HG03280 (cell line): ENCODE measurements at regions not wholly inside any gene's neighbourhood (a gene's known extent, or its start where the extent isn't known, plus 50 kb on each side); places are given as distances from the start of the nearest gene placed in this dataset.

Experiments
- ATAC-seq: cut with Tn5 transposase; IDR thresholded peaks from one replicate; pipeline ENCODE4 v1.9.1; 2021; ENCODE audit warnings: mild to moderate bottlenecking, moderate library complexity; ENCODE audit not compliant: unreplicated experiment

DNA sequence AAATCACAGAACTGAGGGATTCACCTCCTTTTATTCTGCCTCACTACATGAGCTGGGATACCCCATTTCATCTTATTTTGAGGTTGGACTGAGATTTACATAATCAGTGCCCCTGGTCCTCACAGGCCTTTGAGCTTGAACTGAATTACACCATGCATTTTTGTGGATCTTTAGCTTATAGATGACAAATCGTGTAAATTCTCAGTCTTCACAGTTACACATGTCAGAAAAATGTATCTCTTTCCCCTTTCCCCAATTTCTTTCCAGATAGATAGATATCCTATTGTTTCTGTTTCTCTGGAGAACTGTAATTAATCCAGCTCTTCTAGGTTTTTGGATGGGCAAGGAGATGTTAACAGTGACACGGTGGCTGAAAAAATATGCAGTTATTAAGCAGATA, 1778.9 kb upstream of the SEL1L start:
- no peak for ATAC-seq

GRCh38 chr14:83314764-83315163, 1781.1 kb upstream of the SEL1L start:
- ATAC-seq, result no peak

- ATAC-seq, result no peak
Measured at GRCh38 chr14:83316356-83316755, 1782.7 kb upstream of the SEL1L start.

- ATAC-seq, result no peak
Measured at GRCh38 chr14:83320837-83321236, 1787.2 kb upstream of the SEL1L start.

- ATAC-seq, result no peak
Measured at GRCh38 chr14:83331513-83331912, 1797.9 kb upstream of the SEL1L start.

DNA sequence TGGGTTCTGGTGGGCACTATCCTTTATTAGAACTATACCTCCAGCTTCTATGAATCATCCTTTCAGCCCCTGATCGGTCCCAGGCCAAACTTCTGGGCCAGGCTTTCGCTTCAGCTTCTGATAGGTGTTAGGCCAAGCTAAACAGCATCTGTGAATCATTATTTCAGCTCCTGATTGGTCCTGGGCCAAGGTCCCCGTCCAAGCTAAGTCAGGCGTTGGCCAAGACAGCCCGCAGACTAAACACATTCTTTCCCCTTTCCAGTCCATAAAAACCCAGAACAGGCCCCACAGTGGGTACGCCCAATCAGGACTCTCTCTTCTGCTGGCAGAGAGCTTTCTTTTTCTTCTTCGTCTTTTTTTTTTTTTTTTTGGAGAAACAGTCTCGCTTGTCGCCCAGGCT, 1808.9 kb upstream of the SEL1L start:
- no peak for ATAC-seq

GRCh38 chr14:83347874-83348273, 1814.2 kb upstream of the SEL1L start:
- no peak for ATAC-seq

DNA sequence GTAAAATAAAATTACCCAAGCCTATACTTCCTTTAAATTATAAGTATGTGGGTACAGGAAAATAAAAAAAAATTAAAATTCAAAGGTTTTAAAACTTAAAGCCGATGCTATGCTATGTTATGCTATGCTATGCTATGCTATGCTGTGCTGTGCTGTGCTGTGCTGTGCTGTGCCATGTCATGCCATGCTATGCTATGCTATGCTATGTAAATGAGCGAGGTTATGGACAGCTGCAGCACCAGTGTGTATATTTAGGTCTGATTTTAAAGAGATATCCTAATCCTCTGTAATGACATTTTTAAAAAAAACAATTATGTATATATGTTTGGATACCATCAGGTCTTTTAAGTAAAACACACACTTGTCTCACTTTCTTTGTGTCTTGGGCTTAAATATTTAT, 1822.0 kb upstream of the SEL1L start:
- ATAC-seq, result no peak

DNA sequence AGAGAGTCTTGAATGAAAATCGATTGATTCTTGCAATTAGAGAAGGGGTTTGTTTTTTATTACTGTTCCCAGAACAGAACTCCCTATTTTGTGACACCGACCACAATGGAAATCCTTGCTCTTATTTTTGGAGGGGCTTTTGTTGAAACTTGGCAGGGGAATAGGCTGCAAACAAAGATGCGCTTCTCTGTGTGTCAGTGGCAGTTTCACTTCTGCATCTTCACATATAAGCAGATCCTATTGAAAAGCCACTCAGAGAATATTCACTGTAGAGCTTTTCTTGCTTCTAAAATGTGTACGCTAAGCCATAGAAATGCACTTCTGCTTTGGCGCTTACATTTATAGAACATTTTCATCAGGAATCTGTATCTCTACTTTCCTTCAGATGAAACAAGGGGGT, 1822.4 kb upstream of the SEL1L start:
- no peak for ATAC-seq

DNA sequence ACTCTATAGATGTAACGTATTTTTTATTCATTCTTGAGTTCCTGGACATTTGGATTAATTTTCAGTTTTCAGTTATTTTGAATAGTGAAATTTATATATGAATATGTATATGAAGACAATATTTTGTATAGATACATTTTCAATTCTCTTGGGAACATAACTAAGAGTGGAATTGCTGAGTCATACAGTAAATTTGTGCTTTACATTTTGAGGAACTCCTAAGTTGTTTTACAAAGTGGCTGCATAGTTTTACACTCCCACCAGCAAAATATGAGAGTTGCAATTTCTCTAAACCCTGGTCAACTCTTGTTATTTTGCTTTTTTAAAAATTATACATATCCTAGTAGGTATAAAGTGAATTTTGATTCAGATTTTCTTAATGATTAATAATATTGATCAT, 1838.6 kb upstream of the SEL1L start:
- no peak for ATAC-seq

GRCh38 chr14:83379436-83379835, 1845.8 kb upstream of the SEL1L start:
- ATAC-seq, result no peak

DNA sequence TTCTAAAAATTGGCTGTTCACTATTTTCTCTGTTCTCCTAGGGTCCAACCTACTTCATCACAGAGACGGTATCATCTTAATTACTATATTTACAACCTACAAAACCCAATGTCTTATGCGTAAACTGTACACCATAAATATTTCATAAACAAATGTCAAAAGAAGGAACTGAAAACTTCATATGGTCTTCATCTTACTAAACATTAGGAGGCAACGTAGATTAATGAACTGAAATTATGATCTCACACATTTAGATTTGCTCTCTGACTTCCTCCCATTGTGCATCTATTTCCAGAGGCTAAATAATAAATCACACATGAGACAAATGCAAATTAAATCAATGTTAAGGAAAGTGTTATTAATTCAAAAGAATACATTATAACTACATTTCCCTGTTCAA, 1850.6 kb upstream of the SEL1L start:
- no peak for ATAC-seq

- no peak for ATAC-seq
Measured at GRCh38 chr14:83395321-83395720, 1861.7 kb upstream of the SEL1L start.

- ATAC-seq, result no peak
Measured at GRCh38 chr14:83416476-83416875, 1882.8 kb upstream of the SEL1L start.

GRCh38 chr14:83419420-83419819, 1885.8 kb upstream of the SEL1L start:
- no peak for ATAC-seq

DNA sequence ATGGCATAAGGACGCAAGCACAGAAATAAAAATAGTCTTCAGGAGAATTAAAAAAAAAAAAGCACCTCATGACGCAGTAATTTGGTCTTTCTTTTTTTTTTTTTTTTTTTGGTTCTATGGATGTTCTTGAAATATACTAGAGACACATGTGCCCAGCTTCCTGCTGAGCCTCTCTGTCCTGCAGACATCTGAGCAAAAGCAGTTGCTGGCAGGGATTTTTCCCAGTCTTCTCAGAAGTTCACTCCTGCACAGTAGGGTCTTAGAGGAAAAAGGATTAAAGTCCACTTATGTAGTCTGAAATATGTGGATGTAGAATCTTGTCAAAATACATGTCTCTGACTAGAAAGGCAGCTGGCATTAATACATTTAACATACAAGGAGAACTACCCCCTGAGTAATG, 1888.1 kb upstream of the SEL1L start:
- ATAC-seq, result no peak

DNA sequence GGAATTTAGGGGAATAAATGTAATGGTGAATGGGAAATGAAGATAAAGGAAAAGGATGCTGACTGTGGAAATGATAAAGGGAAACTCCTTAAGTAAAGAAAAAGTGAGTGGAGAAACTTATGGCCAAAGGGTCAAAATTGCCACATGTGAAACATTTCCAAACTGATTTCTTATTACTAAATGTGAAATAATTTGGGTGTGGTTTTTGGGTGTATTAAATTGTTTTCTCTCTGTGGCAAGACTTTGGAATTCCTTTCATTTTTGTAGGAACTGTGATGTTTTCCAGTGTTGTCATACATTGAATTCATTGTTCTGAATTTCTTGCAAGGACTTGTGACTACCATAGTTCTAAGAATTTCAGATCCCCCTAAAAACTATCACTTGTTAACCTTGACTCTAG, 1891.5 kb upstream of the SEL1L start:
- ATAC-seq, result no peak

DNA sequence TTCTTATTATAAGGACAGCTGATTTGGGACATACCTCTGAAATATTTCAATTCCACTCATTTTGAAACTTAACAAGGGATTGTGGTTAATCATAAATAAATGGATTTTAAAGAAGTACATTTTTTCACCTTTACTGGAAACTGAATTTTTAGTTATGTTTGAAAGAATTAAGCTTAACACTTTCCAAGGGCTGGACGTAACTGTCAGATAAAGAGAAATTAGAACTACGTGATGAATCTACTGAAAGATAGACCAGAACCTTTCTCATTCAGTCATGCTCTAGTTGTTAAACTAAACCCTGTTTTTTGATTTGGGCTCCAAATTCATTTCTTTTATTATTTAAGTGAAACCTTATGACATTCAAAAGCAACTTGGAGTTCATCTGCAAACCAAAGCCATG, 1892.1 kb upstream of the SEL1L start:
- ATAC-seq, result no peak

- no peak for ATAC-seq
Measured at GRCh38 chr14:83433618-83434017, 1900.0 kb upstream of the SEL1L start.

DNA sequence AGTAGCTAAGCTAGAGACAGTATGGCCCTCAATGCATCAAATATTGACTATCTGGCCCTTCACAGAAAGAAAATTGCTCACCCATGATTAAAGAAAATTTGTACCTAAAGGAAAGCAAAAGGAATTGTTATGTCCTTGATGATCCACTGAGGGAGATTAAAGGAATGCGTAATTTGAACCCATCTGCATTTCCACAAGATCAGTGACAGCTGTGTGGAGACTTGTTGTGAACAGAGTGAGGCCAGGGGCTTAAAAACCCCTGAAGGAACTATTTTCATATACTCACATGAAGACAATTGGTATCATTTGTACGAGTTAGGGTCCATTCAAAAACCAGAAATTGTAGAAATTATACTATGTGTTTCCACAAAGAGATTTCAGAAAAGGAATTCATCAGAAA, 1908.1 kb upstream of the SEL1L start:
- ATAC-seq, result no peak

GRCh38 chr14:83455561-83455960, 1921.9 kb upstream of the SEL1L start:
- no peak for ATAC-seq

DNA sequence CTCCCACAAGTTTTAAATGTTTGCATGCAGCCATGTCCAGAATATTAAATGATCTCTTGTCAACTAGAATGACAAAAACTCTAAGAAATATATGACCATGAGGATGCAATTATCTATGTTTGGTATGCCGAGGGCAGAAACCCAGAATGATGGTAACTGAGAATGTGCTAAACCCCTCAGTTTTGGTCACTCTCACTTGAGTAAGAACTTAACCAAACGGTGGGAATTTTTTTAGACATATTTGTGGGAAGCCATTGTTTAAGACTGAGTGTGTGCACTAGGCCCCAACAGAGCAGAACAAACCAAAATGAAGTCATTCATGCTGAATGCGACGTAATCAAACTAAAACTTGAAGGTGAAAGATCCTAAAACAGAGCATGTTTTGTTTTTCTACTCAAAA, 1927.9 kb upstream of the SEL1L start:
- ATAC-seq, result no peak

- no peak for ATAC-seq
Measured at GRCh38 chr14:83462759-83463158, 1929.1 kb upstream of the SEL1L start.

GRCh38 chr14:83463500-83464098, 1929.9 kb upstream of the SEL1L start:
- ATAC-seq, result no peak
